ENCODE measurements at regions not wholly inside any gene's neighbourhood (a gene's known extent, or its start where the extent isn't known, plus 50 kb on each side); places are given as distances from the start of the nearest gene placed in this dataset.

DNA sequence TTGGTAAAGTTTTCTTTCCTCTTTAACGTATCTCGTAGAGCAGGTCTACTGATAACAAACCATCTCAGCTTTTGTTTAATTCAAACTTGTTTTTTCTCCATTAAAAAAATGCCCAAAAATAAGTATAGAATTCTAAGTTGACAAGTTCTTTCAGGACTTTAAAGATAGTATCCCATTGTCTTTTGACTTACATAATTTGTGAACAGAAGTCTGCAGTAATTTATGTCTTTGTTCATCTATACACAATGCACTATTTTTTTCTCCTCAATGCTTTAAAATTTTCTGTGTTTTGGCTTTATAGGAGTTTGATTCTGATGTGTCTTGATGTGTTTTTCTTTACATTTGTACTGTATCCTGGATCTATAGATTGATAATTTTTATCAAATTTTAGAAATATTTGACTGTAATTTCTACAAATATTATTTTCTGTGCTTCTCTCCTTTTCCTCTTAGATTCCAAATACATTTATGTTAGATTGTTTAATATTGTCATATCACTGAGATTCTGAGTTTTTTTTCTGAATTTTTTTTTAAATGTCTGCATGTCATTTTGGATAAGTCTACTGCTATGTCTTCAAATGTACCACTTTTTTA lies 143.3 kb downstream of the FTCDNL1 start:
- DNase-seq (ENCODE audit: extremely low read depth in 1 of 11, low read depth in 9 of 11, low spot score in 4 of 11) = no peak

DNA sequence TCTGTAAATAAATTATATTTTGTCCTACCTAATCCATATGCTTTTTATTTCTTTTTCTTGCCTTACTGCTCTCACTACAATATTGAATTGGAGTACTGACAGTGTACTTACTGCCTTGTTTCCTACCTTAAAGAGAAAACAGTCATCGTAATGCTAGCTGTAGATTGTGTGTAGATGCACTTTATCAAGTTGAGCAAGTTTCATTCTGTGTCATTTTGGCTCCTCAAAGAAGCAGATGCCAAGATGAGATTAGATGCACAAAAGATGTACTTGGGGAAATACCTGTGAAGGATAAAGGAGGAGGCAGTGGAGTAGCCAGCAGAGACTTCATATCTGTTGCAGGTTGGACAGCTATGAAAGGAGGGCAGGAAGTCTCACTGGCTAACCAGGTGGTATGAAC lies 145.5 kb downstream of the FTCDNL1 start:
- DNase-seq (ENCODE audit: extremely low read depth in 1 of 11, low read depth in 9 of 11, low spot score in 4 of 11) = no peak

DNA sequence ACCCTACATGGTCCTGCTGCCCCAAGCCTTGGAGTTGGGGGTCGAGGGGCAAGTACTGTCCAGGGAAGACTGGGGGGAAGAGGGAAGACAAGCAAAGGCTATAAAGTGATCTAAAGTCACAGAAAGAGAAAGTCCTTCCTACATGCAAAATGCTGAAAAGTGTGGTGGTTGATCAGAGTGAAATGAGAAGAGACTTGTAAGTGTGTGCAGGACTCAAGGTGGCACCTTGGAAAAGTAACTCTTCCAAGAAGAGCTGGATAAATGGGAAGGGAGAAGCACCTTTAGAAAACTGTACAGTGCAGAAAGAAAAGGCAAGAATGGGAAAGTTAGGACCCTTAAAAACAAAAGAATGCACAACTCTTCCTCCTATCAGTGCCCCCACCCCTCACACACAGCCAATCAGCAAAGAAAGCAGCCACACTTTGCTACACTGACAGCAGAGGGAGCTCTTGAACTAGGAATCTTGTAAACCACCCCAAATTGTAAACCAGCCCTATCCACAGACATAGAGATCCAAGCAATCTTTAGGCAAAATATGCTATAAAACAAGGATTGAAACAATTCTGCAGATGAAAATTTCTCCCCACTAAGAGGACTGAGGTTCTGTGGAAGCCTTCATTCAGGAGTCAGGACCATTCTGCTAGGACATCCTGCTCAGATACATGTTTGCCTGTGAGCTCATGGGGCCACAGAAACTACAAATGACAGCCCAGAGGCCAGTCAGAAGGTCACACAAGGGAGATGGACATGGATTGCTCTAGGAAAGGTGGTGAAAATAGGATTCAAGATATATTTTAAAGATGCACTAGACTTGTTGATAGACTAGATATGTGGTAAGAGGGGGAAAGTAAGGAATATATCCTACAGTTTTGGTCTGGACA lies 146.4 kb downstream of the FTCDNL1 start:
- DNase-seq (ENCODE audit: extremely low read depth in 1 of 11, low read depth in 9 of 11, low spot score in 4 of 11) = no peak

DNA sequence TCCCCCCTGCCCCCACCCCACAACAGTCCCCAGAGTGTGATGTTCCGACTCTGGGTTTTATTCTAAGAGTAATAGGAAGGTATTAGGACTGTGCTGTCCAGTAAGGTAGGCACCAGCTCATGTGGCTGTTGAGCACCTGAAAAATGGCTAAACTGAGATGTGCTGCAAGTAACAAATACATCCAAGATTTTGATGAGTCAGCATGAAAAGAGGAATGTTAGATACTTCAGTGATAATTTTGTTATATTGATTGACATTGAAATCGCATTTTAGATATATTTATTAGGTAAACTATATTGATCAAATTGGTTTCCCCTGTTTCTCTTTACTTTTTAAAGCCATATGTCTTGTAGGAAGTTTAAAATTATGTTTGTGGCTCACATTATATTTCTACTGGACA lies 147.8 kb downstream of the FTCDNL1 start:
- DNase-seq (ENCODE audit: extremely low read depth in 1 of 11, low read depth in 9 of 11, low spot score in 4 of 11) = no peak

DNA sequence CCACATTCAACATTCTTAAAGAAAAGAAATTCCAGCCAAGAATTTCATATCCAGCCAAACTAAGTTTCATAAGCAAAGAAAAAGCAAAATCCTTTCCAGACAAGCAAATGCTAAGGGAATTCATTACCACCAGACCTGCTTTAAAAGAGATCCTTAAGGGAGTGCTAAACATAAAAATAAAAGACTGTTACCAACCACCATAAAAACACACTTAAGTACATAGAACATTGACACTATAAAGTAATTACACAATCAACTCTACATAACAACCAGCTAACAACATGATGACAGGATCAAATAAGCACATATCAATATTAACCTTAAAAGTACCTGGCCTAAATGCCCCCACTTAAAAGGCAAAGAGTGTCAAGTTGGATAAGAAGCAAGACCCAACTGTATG lies 153.5 kb downstream of the FTCDNL1 start:
- DNase-seq (ENCODE audit: extremely low read depth in 1 of 11, low read depth in 9 of 11, low spot score in 4 of 11) = no peak

DNA sequence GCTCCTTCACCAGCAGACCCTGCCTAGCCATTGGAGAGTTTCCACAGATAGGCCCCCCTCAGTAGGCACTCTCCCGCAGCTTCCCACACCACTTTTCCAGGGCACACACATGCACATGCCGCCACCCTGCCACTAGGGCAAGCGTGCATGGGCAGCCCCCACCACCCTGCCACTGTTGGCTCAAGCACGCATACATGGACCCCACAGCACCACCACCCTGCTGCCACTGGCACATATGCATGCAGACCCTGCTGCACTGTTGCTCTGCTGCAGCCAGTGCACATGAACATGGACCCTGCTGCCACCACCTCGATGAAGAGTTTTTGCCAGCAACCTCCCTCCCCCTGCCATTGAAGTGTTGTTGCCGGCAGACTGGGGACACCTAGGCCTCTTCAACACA lies 154.9 kb downstream of the FTCDNL1 start:
- no peak for DNase-seq (ENCODE audit: extremely low read depth in 1 of 11, low read depth in 9 of 11, low spot score in 4 of 11)

DNA sequence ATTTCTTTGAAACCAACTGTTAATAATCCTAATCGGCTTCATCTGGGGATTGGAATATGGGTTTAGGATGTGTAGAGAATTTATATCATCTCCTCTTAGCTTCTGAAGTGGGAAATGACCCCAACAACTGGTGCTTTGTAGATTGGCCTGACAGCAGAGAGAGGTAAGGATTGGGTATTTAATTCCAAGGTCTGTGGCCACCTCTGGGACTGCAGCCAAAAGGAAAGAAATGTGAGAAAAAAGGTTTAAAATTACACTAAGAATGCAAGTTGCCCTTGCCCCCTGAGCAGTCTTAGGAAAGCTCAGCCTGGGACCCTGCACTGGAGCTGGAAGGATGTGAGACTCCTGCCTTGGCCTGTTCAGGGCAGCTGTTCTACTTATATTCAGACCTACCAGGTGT lies 157.1 kb downstream of the FTCDNL1 start:
- no peak for DNase-seq (ENCODE audit: extremely low read depth in 1 of 11, low read depth in 9 of 11, low spot score in 4 of 11)

DNA sequence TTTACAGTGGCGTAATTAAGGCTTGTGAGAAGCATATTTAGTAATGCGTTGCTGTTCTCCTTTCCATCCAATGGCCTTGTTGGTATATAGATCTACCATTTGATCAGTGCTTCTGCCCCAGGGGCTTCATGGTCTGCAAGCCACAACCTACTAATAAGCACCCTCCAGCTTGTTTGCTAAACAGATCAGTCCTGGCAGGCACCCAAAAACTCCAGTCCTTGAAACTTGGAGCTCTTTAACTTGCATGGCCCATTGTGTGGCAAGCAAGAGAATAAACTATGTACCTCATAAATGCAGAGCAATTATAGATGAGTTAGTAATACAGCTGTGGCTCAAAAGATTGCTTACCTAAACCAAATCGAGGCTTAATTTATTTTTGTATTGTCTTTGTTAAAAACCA lies 158.5 kb downstream of the FTCDNL1 start:
- DNase-seq (ENCODE audit: extremely low read depth in 1 of 11, low read depth in 9 of 11, low spot score in 4 of 11) = peak in 1 of 11 donors; percentile 16

DNA sequence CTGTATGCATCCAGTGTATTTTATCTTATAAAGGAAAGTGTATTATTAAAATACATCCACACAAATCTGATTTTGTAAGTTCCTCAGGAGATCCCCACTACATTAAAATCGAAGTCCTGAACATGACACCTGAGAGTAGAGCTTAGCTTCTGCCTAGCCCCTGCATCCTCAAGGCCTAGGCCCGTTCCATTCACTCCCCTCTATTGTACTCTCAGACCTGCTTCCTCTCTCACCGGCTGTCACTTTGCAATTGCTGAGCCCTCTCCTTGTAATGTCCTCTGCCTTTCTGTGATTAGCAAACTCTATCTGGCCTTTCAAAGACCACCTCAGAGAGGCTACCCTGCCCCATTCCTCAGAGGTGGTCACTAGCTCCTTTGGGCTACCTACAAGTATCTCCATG lies 160.8 kb downstream of the FTCDNL1 start:
- DNase-seq (ENCODE audit: extremely low read depth in 1 of 11, low read depth in 9 of 11, low spot score in 4 of 11) = no peak

DNA sequence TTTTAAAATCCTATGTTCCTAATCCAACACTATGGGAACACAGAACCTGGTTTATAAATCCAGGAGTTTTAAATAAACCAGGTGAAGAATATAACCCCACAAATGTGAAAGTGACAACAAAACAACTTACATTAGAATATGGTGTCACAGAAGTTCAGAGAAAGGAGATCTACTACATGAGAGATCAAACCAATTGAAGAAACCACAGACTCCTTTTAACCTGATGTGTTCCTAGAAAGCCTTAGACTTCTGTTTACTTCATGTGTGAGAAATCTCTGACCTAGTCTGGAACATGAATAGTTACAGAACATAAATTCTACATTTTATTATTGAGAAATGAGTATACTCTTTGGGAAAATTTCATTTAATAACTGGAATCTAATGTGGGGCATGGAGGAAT lies 165.3 kb downstream of the FTCDNL1 start:
- DNase-seq (ENCODE audit: extremely low read depth in 1 of 11, low read depth in 9 of 11, low spot score in 4 of 11) = no peak

DNA sequence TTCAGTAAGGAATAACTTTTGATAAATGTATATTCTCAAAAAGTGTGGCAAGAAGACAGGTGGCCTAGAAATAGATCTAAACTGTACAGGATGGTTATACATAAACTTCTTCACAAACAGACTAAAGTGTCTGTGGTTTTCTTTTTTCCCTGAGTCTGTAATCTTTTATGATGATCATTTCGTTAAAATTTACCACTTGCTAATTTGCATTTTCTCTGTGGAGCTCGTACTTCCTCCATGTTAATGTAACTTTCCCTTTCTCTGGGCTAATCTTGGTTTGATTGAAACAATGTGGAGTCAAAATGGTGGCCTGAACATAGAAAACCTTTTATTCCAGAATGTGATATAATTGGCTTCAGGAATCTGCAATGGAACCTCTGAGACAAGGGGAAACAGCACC lies 166.2 kb downstream of the FTCDNL1 start:
- DNase-seq (ENCODE audit: extremely low read depth in 1 of 11, low read depth in 9 of 11, low spot score in 4 of 11) = no peak

DNA sequence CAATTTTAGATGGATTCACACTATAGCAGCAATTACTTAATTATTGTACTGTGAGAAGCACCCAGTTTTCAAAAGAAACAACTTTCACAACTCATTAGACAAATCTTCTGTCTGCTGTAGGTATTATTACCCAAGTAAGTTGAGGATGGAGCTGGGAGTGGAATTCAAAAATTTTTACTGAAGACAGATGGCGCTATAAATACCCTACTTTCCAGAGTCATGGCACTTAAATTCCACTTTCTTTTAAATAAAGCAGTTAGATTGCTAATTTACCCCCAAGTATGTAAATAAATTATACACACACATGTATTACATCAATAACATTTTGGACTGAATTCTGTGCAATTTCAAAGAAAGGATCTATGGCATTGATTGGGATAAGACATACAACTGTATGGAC lies 166.8 kb downstream of the FTCDNL1 start:
- DNase-seq (ENCODE audit: extremely low read depth in 1 of 11, low read depth in 9 of 11, low spot score in 4 of 11) = no peak

DNA sequence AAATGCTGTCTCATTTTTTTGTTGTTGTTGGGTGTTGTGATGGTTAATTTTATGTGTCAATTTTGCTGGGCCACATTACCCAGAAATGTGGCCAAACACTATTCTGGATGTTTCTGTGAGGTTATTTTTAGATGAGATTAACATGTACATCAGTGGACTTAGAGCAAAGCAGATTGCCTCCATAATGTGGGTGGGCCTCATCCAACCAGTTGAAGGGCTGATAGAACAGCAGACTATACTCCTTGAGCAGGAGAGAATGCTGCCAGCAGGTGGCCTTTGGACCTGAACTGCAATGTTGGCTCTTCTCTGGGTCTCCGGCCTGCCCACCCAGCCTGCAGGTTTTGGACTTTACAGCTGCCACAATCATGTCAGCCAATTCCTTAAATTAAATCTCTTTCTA lies 169.0 kb downstream of the FTCDNL1 start:
- no peak for DNase-seq (ENCODE audit: extremely low read depth in 1 of 11, low read depth in 9 of 11, low spot score in 4 of 11)

DNA sequence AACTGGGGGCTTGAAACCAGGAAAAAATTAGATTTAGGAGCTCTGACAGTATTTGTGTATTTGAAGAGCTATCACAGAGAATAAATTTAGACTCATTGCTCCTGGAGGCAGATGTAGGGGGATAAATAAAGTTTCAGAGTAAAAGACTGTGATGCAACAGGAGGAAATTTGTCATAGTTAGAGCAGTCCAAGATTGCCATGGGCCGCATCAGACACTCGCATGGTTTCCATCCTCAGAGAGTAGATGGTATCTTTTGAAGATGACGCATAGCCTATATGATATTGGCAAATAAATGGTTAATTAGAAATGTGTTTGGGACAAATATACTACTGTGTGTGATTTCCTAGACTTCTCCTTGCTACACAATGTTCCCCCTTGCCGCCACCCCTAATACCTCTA lies 170.5 kb downstream of the FTCDNL1 start:
- DNase-seq (ENCODE audit: extremely low read depth in 1 of 11, low read depth in 9 of 11, low spot score in 4 of 11) = no peak

DNA sequence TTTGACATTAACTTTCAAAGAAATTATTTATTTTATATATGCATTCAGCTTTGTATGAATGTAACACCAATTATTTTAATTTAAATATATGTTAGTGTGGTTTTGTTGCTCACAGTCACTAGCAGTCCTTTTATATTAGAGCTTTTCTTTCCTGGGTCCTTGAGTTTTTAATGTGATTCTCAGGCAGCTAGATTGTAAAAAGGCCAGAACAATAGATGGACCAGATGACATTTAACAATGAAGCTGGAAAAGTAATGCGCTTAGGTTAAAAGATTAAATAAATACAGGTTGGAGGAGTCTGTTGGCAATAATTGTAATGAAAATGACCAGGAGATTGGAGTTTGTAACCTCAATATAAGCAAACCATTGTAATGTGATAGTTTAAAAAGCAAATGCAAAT lies 171.1 kb downstream of the FTCDNL1 start:
- DNase-seq (ENCODE audit: extremely low read depth in 1 of 11, low read depth in 9 of 11, low spot score in 4 of 11) = no peak

DNA sequence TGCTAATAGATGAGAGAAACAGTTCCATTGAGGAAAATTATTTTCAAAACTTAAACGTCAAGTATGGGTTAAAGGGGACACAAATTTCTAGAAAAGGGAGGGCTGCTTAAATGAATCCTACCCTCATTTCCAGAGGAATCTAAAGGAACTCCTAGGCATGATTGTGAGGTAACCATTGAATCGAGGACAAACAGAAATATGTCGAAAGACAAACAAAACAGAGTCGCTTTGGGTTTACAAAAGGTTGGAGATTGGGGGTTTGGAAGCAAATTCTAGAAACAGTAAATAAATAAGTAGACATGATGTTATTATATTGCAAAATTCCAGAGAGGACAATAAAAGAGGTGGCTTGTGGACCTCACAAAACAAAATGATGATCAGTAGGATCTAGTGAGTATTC lies 173.1 kb downstream of the FTCDNL1 start:
- DNase-seq (ENCODE audit: extremely low read depth in 1 of 11, low read depth in 9 of 11, low spot score in 4 of 11) = no peak

DNA sequence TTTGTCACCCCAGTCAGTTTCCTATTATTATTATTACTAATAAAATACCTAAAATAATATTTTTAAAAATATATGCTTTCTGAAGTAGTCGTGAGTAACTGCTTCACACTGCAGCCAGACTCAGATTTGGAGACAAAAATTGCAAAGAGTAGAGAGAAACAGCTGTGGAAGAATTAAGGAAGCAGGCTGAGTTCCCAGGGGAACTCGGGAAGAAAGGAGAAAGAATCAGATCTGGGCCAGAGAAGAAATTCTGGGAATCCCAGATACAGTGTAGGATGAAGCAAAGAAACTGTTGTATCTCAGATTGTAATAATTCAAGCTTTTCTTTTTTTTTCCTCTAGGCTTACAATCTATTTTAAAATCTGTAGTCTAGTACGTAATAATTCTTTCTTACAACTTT lies 182.3 kb downstream of the FTCDNL1 start:
- DNase-seq (ENCODE audit: extremely low read depth in 1 of 11, low read depth in 9 of 11, low spot score in 4 of 11) = no peak

DNA sequence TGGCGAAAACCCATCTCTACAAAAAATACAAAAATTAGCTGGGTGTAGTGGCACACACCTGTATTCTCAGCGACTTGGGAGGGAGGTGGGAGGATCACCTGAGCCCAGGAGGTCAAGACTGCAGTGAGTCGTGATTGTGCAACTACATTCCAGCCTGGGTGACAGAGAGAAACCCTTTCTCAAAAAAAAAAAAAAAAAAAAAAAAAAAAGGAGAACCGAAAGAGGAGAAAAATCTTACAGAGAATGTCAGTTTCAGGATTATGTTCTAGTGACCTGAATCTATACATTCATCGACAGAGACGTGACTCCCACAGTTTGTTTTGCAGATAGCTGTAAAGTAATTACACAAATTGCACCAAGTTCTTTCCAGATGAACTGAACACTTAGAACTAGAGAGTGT lies 187.8 kb downstream of the FTCDNL1 start:
- no peak for DNase-seq (ENCODE audit: extremely low read depth in 1 of 11, low read depth in 9 of 11, low spot score in 4 of 11)

DNA sequence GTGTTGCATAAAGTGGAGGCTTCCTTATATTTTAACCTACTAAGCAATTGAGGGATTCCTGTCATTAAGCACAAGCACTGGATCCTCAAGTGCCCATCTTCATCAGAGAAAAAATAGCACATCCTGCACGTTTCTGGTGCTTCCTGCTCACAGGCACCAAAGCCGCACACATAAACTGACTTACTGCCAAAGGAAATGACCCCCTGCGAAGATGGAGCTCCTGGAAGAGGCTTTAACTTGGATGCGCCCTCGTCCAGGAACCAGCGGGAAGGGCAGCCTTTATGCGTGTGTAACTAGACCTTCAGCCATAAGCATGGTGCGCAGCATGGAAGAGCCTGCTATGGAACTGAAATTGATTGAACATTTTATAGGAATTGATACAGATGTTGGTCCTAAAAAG lies 188.7 kb downstream of the FTCDNL1 start:
- DNase-seq (ENCODE audit: extremely low read depth in 1 of 11, low read depth in 9 of 11, low spot score in 4 of 11) = no peak

DNA sequence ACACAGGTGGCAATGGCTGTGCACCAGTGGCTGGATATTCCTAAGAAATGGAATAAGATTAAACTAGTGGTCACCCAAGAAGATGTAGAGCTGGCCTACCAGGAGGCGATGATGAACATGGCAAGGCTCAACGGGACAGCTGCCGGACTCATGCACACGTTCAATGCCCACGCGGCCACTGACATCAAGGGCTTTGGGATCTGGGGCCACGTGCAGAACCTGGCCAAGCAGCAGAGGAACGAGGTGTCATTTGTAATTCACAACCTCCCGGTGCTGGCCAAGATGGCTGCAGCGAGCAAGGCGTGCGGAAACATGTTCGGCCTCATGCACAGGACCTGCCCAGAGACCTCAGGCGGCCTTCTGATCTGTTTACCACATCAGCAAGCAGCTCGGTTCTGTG lies 190.8 kb downstream of the FTCDNL1 start:
- DNase-seq (ENCODE audit: extremely low read depth in 1 of 11, low read depth in 9 of 11, low spot score in 4 of 11) = no peak

DNA sequence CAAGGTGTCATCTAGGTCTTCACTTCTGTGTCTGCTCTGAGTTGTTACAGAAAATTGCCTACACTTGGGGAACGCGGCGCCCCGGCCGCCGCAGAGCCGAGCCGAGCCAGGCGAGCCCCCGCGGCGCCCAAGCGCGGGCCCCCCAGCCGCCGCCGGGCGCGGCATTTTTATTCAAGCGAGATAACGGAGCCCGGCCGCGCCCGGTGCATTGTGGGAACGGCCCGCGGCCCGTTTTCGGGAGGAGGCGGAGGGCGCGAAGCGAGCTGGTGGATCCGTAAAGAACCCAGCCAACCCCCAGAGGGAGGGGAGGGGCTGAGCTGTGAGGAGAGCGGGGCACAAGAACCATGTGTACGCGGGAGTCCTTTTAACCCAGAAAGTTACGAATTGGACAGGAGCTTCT lies 191.8 kb downstream of the FTCDNL1 start:
- peak in 9 of 11 donors; percentile 1 to 36 (median 25) for DNase-seq (ENCODE audit: extremely low read depth in 1 of 11, low read depth in 9 of 11, low spot score in 4 of 11)

All from renal cortex interstitium (tissue), 11 donors.